HG02870 (cell line): ENCODE measurements at regions not wholly inside any gene's neighbourhood (a gene's known extent, or its start where the extent isn't known, plus 50 kb on each side); places are given as distances from the start of the nearest gene placed in this dataset.

Source experiments
- ATAC-seq: cut with Tn5 transposase; IDR thresholded peaks from one replicate; pipeline ENCODE4 v1.9.1; 2021; ENCODE audit warnings: mild to moderate bottlenecking, moderate library complexity; ENCODE audit not compliant: unreplicated experiment

- peak; percentile 91 for ATAC-seq
Observed at GRCh38 chr7:33750177-33750576, 155.2 kb upstream of the BMPER start.

- ATAC-seq, result no peak
Observed at GRCh38 chr7:33751443-33751842, 153.9 kb upstream of the BMPER start.

DNA sequence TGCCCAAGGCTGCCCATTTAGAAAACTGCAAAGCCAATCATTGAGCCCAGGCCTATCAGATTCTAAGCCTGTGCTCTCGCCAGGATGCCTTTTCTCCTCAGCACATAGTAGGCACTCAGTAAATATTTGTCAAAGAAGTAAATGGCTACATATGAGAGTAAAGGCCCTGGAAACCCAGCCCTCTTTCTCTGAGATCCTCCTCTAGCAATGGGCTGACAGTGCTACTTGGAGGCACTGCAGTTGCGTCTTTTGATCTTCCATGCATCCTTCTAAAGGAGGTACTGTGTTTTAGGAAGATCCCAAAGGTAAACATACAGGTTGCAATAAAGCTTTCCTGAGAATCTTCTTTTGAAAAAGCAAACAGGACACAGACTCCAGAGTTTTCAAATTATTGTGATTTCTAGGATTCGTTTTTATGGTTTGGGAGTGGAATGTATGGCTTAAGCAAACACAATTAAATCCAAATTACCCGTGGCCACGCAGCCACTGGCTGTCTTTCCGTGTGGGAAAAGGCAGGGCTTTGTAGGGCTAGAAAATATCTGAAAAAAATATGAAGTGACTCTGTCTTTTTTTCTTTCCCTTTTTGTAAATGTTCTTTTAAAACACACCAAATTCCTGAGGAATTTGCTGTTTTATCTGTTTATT is 151.3 kb upstream of the BMPER start:
- no peak for ATAC-seq

GRCh38 chr7:33754933-33755928 is 150.1 kb upstream of the BMPER start:
- no peak for ATAC-seq

- ATAC-seq, result no peak
Observed at GRCh38 chr7:33757050-33757449, 148.3 kb upstream of the BMPER start.

DNA sequence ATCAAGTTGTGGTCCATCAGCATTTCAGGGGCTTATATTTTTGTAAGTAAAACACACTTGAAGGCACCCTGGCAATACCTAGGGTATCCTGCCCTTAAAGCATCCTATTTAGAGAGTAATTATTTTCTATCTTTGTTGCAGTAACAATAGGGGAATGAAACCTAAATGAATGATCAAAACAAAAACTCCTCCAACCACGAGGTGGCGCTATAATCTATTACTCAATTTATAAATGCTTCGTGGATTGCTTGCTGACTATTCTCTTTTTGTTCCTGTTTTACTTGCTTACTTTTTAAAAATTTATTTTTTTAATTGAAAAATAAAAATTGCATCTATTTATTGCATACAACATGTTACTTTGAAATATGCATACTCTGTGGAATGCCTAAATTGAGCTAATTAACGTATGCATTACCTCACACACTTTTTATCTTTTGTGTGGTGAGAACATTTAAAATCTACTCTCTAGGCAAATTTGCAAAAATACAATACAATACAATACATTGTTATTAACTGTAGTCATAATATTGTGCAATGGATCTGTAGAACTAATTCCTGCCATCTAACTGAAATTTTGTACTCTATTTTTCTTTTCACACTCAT is 147.7 kb upstream of the BMPER start:
- ATAC-seq, result no peak

- ATAC-seq, result no peak
Observed at GRCh38 chr7:33760146-33760545, 145.2 kb upstream of the BMPER start.

GRCh38 chr7:33760834-33761233 is 144.5 kb upstream of the BMPER start:
- ATAC-seq, result no peak

DNA sequence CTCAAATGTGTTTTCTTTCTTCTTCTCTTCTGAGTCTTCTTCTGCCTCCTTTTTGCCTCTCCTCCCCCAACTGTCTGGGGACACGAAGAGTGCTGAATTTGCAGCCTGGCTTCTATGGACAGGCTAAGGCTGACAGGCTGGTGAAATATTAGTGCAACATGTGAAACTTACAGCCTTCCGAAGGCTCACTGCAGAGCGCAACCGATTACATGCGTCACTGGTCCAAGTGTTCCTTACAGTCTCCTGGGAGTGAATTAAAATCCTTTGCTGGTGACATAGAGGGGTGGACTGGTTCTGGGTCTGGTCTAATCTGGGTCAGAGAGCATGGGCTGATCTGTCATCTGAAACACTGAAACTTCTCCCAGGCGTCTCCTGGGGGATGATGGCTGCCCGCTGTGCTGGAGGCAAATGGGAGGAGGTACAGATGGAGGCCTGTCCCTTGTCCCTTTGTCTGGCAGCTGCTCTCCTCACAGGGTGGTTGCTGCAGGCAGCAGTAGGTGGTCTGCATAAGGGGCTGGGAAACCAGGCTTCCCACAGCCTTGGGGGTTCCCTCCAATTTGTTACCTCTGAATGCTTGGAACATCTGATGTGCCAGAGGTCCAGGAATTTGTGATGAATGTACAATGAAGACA is 143.8 kb upstream of the BMPER start:
- ATAC-seq, result no peak

GRCh38 chr7:33762151-33762910 is 143.0 kb upstream of the BMPER start:
- no peak for ATAC-seq

DNA sequence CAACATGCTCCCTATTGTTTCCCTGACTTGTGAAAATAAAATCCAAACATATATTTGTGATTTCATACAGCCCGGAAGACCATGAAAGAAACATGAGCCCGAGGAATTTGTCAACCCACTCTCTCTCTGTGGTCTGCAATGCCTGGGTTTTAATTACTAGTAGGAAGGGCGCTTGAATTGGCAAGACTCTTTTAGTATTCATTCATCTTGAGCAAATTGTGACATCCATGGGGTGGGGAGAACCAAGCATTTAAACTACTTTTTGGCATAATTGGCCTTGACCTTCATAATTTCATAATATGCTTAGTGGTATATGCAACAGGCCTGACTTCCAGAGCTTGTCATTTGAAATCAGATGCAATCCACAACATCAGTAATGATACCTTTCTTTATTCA is 142.4 kb upstream of the BMPER start:
- no peak for ATAC-seq

DNA sequence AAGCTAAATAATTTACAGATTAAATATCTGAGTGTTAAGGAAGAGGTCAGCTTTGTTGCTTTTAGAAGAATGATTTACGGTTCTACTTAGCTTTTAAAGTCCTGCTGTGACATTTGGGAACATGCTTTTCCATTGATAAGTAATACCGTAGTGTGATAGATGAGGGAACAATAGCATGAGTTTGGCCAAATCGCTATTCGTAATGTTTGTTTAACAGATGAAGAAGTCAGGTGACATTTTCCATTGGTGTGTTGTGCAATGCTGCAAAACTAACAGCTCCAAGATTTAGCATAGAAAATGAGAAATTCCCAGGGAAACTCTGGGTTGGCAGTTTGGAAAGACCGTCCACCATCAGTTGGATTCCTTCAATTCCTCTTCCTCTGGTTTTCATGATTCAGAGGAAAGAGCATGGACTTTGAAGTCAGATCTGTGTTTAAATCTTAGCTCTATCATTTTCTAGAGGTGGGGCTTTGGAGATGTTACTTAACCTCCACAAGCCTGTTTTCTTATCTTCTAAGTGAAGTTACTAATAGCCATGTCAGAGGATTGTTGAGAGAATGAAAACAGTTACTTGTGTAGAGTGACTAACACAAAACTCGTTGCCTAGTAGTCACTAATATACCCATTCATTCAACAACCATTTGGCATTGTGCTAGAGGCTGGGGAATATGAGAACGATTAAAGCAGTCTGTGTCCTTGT is 140.4 kb upstream of the BMPER start:
- no peak for ATAC-seq

GRCh38 chr7:33766405-33766804 is 138.9 kb upstream of the BMPER start:
- no peak for ATAC-seq

DNA sequence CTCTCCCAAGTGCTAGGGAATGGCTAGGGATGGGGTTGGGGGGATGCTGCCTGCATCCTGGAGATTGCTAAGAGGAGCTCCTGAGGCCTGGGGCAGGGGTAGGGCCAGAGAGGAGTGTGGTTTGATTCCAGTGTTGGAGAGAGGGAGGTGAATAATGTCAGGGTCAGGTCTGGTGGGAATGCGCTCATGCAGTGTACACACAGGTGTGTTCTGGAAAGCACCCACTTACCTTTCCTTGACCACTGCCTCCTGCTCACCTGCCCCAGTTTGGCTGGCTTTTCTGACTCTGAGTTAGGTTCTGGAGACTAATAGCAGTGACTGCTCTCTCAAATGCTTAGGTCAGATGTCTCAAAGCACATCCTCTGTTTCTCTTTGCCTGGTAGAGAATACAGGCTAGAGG is 135.4 kb upstream of the BMPER start:
- no peak for ATAC-seq

DNA sequence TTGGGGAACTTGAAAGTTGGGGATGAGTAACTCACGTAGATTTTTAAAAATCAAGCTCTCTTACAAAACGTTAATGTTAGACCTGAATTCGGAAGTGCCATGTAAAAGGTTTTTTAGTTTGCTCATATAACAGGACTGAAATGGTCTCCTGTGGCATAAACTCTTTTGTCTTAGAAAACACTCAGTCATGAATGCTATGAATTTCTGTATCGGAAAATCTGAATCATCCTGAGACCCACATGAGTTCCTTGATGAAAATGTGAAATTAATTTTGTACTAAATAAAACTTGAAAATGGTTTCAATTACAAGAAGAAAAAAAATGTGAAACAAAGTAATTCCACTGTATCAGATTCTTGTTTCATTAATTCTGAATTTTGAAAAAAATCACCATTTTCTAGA is 134.8 kb upstream of the BMPER start:
- ATAC-seq, result no peak

DNA sequence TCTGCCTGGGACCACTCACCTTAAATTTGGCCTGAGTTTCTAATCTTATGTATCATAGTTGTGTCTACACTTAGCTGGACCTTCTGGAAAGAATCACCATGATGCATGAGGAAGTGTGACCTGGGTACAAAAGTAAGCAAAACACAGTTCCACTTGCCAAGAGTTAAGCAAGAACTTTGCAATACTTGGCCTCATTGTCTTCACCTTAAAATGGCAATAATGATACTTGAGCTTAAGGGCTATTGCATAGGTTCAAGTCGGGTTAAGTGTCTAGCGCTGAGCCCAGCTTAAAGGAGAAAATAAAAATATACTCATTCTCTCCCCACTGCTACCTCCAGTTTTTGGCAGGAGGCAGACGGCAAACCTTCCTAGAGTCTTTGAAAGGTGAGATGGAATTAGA is 133.9 kb upstream of the BMPER start:
- no peak for ATAC-seq

- no peak for ATAC-seq
Observed at GRCh38 chr7:33773053-33773452, 132.3 kb upstream of the BMPER start.

DNA sequence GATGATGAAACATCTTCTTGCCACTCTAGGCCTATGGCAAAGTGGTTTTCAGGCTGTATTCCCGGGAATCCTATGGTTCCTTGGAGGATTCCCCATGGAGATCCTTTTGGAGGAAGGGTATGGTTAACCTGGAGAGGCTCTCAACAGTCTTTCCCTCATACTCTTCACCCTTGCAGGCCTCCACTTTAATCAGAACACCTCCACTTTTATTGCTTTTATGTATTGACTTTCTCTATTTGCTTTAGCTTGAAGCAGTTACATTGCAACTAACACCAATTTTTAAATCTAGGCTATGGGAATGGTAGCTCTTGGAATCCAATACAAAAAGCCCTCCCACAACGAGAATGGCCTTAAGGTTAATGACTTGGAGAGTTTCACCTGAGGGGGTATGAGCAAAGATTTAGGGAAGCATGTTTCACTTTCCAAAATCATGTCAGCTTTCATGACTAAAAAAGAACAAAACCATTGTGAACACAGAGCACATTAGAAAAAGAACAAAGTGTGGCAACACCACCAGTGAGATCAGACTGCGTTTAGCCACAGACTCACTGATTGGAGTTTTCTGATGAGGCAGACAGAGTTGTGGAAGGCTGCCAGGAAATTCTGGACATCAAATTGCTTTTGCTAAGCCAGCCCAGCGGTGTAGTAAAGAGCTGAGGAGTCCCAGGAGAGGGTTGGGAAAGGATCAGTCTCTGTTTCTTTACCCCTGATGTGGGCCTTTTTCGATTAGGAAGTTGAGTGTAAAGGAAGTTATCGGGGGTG is 130.4 kb upstream of the BMPER start:
- no peak for ATAC-seq

DNA sequence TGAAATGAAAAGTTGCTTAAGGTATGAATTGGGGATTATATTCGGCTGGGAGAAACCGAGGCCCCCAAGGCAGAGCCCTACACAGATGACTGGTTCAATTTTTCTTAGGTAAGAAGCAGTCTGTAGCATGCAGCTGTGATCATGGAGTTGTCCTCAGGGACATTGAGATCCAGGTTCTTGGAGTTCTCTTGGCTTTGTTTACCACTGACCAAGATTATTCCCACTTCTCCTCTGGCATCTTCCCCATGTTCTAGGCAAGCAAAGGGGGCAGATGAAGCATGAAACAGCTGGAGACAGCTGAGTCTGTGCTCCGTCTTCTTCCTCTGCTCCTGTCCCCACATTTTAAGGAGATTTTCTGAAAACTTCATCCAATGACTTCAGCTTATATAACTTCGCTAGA is 129.5 kb upstream of the BMPER start:
- no peak for ATAC-seq
